ENCODE measurements at regions not wholly inside any gene's neighbourhood (a gene's known extent, or its start where the extent isn't known, plus 50 kb on each side); places are given as distances from the start of the nearest gene placed in this dataset.
"Not testable (repeated sequence)": the region's sequence is repeated elsewhere in the genome, so short reads cannot be mapped to it uniquely, and the experiment has no call there.

GRCh38 chr1:188170935-188171334 is 1342.2 kb downstream of the PLA2G4A start:
- no peak for DNase-seq (ENCODE audit: low spot score)

DNA sequence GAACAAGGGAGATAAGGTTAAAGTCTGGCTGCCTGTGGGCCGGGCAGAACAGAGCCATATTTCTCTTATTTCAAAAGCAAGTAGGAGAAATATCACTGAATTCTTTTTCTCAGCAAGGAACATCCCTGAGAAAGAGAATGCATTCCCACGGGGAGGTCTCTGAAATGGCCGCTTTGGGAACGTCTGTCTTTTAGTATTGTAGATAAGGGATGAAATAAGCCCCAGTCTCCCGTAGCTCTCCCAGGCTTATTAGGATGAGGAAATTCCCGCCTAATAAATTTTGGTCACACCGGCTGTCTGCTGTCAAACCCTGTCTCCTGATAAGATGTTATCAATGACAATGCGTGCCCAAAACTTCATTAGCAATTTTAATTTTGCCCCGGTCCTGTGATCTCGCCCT is 1353.3 kb downstream of the PLA2G4A start:
- DNase-seq (ENCODE audit: low spot score): not testable (repeated sequence)

DNA sequence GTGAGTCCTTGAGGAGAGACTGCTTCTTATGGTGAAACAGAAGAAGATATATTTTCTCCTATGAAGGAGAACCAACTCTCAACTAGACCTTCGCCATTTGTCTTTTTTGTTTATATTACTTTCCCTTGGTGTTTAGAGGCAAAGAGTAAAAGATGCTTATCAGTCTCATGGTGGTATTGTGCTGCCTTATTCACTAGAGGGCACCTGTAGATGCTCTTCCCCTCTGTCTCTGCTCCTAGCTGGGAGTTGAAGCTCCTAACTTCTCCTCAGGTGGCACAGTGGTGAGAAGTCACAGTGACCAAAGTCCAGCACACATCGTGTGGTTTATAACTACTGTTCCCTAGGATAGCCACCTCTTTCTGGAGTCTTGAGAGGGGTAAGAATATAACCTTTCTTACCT is 1359.6 kb downstream of the PLA2G4A start:
- DNase-seq (ENCODE audit: low spot score): no peak

GRCh38 chr1:188194916-188195315 is 1366.2 kb downstream of the PLA2G4A start:
- DNase-seq (ENCODE audit: low spot score): no peak

GRCh38 chr1:188218289-188218688 is 1389.5 kb downstream of the PLA2G4A start:
- DNase-seq (ENCODE audit: low spot score): no peak

GRCh38 chr1:188220051-188220450 is 1391.3 kb downstream of the PLA2G4A start:
- no peak for DNase-seq (ENCODE audit: low spot score)

DNA sequence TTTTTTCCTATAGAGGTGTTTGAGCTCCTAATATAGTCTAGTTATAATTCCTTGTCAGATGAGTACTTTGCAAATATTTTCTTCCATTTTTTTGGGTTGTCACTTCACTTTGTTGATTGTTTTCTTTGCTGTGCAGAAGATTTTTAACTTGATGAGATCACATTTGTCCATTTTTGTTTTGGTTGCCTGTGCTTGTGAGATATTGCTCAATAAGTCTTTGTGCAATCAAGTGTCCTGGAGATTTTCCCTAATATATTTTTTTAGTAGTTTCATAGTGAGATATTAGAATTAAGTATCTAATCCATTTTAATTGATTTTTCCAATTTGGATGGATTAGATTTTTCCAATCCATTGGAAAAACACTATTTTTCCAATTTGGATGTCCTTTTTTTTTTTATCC is 1395.5 kb downstream of the PLA2G4A start:
- DNase-seq (ENCODE audit: low spot score): no peak

DNA sequence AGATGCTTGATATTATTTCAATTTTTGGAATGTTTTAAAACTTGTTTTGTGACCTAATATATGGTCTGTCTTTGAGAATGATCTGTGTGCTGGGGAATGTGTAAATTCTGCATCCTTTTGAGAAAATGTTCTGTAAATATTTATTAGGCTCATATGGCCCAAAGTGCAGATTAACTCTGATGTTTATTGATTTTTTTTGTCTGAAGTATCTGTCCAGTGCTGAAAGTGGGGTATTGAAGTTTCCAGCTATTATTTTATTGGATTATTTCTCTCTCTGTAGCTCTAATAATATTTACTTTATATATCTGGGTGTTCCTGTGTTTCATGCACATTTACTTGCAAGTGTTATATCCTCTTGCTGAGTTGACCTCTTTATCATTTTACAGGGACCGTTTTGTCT is 1397.2 kb downstream of the PLA2G4A start:
- DNase-seq (ENCODE audit: low spot score): no peak

- no peak for DNase-seq (ENCODE audit: low spot score)
These were observed 1399.9 kb downstream of the PLA2G4A start for GRCh38 chr1:188228623-188229022.

DNA sequence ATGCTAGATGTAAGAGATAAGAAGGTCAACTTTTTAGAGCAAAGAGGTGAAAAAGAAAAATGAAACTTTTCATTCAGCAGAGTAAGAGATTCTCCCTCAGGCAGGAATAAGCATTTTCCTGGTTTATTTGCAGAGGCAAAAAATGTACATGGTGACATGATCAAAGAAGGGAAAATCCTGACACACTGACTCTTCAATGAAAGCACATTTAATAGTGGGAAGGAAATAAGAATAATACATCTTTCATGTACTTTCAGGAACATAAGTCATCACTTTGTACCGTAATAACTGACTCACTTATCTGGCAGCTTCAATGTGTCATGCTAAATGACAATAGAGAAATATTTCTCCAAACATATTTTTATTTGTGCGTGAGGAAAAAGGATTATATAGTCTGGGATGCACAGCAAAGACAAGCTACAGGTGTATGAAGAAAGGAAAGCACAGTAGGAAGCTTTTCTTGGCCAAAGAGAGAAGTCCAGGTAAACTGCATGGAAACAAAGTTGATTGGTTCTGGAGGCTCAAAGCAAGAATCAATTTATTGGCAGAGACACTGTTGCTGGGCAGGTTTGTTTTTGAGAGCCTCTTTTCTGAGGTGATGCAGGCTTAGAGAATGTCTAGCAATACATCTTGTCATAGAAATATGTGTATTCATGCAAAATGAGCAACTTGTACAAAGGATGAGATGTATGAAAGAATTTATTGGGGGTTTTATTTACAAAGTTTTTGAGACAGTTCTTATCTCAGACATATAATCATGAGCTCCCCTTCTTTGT is 1409.0 kb downstream of the PLA2G4A start:
- no peak for DNase-seq (ENCODE audit: low spot score)

GRCh38 chr1:188240772-188241406 is 1412.1 kb downstream of the PLA2G4A start:
- DNase-seq (ENCODE audit: low spot score): no peak

DNA sequence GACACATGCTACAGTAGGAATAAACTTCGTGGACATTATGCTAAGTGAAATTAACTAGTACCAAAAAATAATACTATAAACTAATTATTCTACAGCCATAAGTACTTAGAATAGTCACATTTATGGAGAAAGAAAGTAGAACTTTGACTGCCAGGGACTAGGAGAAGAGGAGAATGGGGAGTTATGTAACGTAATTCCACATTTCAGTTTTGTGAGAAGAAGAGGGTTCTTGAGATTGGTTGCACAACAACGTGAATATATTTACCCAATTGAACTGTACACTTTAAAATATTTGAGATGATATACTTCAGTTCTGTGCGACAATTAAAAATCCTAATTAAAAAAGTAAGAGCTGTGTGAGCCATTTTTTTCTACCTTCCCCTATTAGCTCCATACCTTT is 1412.9 kb downstream of the PLA2G4A start:
- DNase-seq (ENCODE audit: low spot score): no peak

GRCh38 chr1:188243456-188243855 is 1414.7 kb downstream of the PLA2G4A start:
- no peak for DNase-seq (ENCODE audit: low spot score)

GRCh38 chr1:188244681-188245080 is 1415.9 kb downstream of the PLA2G4A start:
- DNase-seq (ENCODE audit: low spot score): no peak

GRCh38 chr1:188247255-188247654 is 1418.5 kb downstream of the PLA2G4A start:
- DNase-seq (ENCODE audit: low spot score): no peak

- no peak for DNase-seq (ENCODE audit: low spot score)
These were observed 1421.1 kb downstream of the PLA2G4A start for GRCh38 chr1:188249811-188250210.

DNA sequence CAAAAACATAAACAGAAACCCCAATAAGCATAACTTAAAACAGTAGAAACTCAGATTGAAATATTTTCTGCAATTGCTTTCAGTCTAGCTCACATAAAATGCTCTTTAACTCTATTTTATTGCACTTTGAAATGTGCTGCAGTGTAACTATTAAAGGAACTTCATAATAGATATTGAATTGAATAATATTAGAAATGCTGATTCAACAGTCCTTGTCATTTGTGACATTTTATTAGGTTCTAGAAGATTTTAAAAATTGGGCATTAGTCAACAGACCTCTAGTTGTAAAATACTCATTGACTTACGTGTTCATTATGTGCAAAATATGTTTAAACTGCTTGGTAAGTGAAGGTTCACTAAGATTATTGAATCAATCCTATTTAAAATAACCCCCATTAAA is 1422.3 kb downstream of the PLA2G4A start:
- no peak for DNase-seq (ENCODE audit: low spot score)

GRCh38 chr1:188261849-188262248 is 1433.1 kb downstream of the PLA2G4A start:
- DNase-seq (ENCODE audit: low spot score): no peak

GRCh38 chr1:188269956-188270355 is 1441.2 kb downstream of the PLA2G4A start:
- no peak for DNase-seq (ENCODE audit: low spot score)

- no peak for DNase-seq (ENCODE audit: low spot score)
These were observed 1441.7 kb downstream of the PLA2G4A start for GRCh38 chr1:188270497-188270896.

- no peak for DNase-seq (ENCODE audit: low spot score)
These were observed 1449.0 kb downstream of the PLA2G4A start for GRCh38 chr1:188277771-188278170.

- no peak for DNase-seq (ENCODE audit: low spot score)
These were observed 1453.2 kb downstream of the PLA2G4A start for GRCh38 chr1:188281921-188282320.

DNA sequence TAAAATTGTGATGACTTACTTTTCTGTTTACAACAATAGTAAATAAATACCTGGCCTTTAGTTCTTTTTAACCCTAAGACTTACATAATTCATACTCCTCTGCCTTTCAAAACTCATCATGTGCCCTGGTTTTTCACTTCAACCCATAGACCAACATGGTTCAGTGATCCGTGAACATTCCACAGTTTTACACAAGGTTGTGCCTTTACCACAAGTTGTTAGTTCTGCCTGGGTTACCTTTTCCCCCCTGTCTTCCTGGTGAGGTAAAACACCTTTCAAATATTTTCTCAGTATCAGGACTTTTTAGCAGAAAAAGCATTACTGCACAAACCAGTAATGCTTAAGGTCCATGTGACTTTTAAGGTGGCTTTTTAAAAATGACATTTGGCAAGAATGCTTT is 1466.4 kb downstream of the PLA2G4A start:
- no peak for DNase-seq (ENCODE audit: low spot score)

DNA sequence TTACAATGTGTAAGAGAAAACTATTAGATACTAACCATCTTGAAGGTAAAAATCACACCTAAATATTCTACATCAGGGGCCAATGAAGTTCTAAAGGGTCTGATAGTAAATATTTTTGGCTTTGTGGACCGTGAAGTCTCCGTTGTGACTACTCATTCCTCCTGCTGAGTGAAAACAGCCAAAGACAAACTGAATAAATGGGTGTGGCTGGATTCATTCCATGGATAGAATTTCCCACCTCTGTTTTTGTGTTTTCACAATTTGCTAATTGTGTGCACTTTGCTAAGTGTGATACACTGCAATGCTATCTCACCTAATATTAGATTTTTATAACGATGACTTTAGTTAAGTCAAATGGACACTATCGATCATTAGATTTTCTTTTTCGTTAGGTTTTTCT is 1474.0 kb downstream of the PLA2G4A start:
- DNase-seq (ENCODE audit: low spot score): no peak

Measured in AG20443 (cell line).